HFF-Myc (cell line): ENCODE measurements at regions not wholly inside any gene's neighbourhood (a gene's known extent, or its start where the extent isn't known, plus 50 kb on each side); places are given as distances from the start of the nearest gene placed in this dataset.

Experiments
- DNase-seq: peaks from one replicate; pipeline ENCODE4 v3.0.0-alpha.2; 2011; ENCODE audit warnings: low read depth; ENCODE audit errors: extremely low read depth
- H3K4me3 ChIP-seq: replicated peaks from 2 replicates; pipeline ENCODE4 v1.5.1; 2011; ENCODE audit warnings: low read depth, mild to moderate bottlenecking, control low read depth, low read length
- TF ChIP-seq, protein P1 (sequence below): IDR thresholded peaks from 2 replicates; pipeline ENCODE4 v1.5.1; 2012; ENCODE audit warnings: mild to moderate bottlenecking, low read depth, low read length, control low read depth; ENCODE audit errors: missing control alignments

DNA sequence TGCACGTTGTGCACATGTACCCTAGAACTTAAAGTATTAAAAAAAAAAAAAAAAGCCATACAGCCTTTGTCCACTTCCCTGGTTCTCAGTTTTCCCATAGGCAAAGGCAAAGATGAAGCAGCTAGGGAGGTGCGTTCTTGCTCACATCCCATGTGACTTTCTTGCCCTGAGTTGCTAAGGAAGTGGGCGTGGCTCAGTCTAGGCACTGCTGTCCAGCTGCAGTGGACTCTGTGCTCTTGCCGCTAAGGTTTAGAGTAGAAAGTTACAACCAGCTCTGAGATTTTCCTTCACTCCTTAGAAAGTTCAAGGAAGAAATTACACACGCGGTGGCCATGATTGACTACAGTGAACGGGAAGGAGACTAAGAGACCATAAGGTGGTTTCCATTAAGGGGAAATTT, 144.7 kb downstream of the NAA11 start:
- TF ChIP-seq, protein P1, sequence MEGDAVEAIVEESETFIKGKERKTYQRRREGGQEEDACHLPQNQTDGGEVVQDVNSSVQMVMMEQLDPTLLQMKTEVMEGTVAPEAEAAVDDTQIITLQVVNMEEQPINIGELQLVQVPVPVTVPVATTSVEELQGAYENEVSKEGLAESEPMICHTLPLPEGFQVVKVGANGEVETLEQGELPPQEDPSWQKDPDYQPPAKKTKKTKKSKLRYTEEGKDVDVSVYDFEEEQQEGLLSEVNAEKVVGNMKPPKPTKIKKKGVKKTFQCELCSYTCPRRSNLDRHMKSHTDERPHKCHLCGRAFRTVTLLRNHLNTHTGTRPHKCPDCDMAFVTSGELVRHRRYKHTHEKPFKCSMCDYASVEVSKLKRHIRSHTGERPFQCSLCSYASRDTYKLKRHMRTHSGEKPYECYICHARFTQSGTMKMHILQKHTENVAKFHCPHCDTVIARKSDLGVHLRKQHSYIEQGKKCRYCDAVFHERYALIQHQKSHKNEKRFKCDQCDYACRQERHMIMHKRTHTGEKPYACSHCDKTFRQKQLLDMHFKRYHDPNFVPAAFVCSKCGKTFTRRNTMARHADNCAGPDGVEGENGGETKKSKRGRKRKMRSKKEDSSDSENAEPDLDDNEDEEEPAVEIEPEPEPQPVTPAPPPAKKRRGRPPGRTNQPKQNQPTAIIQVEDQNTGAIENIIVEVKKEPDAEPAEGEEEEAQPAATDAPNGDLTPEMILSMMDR: no peak
- H3K4me3 ChIP-seq: no peak overlapping the region

DNA sequence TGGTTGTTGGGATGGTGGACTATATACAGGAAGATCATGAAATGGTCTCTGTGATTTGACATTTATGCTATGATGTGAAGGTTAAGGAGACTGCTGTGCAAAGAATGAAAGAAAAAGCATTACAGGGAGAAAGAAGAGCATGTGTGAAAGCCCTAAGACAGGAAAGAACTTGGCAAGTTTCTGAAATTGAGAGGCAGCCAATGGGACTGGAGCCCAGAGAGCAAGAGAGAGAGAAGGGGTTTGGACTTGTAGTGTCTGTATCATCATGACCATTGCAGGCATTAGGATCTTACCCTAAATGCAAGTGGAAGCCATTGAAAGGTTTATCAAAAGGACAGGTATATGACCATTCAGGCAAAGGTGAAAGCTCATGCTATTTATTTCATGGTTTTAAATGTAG, 147.1 kb downstream of the NAA11 start:
- no peak overlapping the region for H3K4me3 ChIP-seq
- TF ChIP-seq, protein P1: no peak
- DNase-seq: no peak

More for the DNA sequence above, 144.7 kb downstream of the NAA11 start:
- no peak for DNase-seq

DNA sequence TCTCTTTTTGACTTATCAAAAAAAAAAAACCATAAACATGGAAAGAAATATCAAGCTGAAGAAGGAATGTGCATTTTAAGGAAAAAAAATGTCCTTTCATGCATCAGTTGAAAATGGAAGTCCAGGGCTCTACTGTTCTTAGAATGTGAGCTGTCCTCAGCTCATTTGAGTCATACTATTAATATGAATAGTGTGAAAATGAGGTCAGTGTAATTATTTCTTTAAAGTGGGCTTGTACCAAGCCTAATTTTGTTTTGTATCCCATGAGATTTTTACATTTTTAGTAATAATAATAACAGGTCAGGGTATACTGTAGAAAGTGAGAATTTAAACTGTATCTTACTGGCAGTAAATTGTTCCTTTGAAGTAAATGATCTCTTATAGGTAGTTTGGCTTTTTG, 148.5 kb downstream of the NAA11 start:
- DNase-seq: no peak
- H3K4me3 ChIP-seq: no peak overlapping the region
- TF ChIP-seq, protein P1: no peak

DNA sequence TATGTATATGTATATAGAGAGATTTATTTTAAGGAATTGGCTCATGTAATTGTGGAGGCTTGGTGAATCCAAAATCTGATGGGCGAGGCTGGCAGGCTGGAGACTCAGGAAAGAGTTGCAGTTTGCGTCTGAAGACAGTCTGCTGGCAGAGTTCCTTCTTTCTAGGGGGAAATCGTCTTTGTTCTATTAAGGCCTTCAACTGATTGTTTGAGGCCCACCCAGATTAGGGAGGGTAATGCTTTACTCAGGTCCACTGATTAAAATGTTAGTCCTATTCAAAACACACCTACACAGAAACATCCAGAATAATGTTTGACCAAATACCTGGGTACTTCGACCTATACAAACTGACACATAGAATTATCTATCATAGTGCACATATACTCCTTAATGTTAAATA, 149.5 kb downstream of the NAA11 start:
- DNase-seq: no peak
- TF ChIP-seq, protein P1: no peak
- H3K4me3 ChIP-seq: no peak overlapping the region

DNA sequence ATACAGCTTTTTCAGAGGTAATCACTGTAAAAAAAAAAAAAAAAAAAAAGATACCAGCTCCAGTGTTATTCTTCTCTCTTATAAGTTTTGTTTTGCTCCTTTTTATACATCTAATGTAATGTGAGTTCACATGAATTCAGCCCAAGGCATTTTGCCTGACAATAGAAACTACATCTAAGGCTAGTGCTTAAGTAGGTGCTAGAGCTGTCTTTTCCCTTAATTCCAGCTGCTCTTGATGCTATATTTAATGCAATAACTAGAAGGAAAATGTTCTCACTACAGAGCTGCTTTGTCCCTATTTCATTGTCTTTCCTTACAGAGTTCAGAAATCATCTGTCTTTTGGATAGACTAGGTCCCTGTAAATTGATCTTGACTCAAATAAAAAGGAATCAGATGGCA, 150.1 kb downstream of the NAA11 start:
- no peak for DNase-seq
- no peak overlapping the region for H3K4me3 ChIP-seq
- TF ChIP-seq, protein P1: no peak

DNA sequence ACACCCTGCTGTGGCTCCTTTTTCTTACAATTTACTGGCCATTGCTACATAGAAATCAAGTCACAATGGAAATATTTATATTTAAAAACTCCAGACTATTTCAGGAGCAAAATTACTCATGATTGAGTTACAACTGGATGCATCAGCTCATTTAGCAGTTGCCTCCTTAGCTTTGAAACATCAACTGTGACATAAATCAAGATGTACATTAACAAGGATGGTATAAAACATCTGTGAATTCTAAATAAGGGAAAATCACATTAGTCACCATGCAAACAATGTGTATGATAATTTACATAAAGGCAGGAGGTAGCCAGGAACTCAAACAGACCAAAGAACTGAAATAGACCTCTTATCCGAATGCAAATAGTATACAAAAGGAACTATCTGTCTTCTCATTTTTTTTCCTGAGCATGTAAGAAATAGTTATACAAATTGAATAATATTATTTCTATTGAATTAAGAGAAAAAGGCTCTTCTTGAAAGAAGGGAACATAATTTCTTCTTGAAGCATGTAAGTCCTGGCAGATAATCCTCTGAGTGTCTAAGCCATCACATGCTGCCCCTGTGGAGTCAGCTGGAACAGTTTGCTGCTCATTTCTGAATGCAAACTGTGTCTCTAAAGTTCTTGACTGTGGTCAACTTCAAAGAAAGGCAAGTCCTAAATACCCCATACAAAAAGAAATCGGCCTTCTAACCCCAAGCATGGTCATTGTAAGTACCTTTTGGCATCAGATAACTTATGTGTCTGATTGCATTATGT, 151.2 kb downstream of the NAA11 start:
- DNase-seq: no peak
- no peak overlapping the region for H3K4me3 ChIP-seq
- TF ChIP-seq, protein P1: no peak

DNA sequence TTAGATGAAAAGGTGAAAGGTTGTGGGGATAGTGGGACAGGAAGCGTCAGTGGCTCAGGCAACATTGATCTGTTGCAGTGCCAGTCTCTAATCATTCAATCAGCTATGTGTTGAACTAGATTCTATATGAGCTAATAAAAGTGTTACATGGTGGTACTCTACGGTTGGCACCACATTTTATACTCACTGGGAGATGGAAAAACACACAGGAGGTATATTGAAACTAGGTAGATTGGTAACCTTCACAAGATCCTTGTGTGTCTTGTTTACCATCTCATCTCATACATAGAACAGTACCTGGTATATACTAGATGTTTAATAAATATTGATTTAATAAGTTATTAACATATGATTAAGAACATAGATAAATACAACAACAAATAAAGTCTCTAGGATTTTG, 152.7 kb downstream of the NAA11 start:
- TF ChIP-seq, protein P1: no peak
- DNase-seq: no peak
- H3K4me3 ChIP-seq: no peak overlapping the region
